GM18520 (cell line): ENCODE measurements at regions not wholly inside any gene's neighbourhood (a gene's known extent, or its start where the extent isn't known, plus 50 kb on each side); places are given as distances from the start of the nearest gene placed in this dataset.
"Not testable (repeated sequence)": the region's sequence is repeated elsewhere in the genome, so short reads cannot be mapped to it uniquely, and the experiment has no call there.

Experiments
- ATAC-seq: cut with Tn5 transposase; IDR thresholded peaks from one replicate; pipeline ENCODE4 v1.9.1; 2021; ENCODE audit not compliant: unreplicated experiment

DNA sequence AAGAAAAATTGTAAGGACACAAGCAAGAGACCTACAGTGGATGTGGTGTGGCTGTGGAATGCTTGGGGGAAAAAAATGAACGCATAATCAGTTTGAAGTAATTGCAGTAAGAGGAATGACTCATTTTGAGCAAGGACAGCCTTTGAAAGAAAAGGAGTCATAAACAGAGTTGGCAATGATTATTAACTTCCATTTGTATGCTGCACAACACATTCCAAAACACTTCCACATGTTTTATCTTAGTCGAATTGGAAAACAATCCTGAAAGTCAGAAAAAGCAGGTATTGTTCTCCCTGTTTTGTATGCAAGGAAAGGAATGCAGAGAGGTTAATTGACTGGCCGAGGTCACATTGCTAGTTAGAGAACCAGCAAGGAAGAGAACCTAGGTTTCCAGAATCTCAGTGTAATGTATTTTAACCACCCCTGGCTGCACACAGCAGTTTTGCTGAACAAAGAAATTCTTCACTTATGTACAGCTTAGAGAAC is 630.0 kb upstream of the MIR17HG start:
- ATAC-seq: no peak

DNA sequence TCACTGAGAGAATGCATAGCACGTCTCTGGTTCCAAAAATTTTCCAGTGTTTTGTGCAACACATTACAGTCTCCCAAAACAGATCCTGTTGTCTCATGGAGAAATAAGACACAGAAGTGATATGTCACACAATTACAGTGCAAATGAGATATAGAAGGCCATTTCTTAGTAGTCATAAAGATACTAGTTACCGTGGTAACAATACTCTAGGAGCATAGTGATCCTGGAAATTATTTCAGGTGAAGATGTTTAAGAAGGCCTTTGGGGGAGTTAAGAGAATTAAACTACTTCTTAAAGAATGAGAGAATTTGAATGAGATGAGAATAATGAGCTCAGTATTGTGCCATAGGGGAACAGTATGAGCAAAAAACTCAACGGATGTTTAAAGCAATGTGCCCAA is 628.0 kb upstream of the MIR17HG start:
- no peak for ATAC-seq

- ATAC-seq: no peak
Measured at GRCh38 chr13:90721937-90722336, 625.5 kb upstream of the MIR17HG start.

GRCh38 chr13:90723381-90723780 is 624.1 kb upstream of the MIR17HG start:
- no peak for ATAC-seq

DNA sequence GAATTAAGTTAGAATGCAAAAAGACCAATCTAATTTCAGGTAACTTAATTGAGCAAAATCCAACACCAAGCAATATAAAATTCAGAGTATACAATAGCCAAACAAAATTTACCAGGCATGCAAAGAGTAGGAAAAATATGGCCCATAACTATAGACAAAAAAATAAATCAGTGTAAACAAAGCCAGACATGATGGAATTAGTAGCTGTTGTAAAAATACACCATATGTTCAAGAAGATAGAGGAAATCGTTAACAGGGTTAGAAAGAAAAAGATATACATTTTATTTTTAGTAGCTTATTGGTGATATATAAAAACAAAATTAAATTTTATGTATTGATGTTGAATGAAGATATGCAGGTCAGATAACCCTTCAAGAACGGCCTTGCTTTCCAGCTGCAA is 621.1 kb upstream of the MIR17HG start:
- ATAC-seq: no peak

- no peak for ATAC-seq
Measured at GRCh38 chr13:90732049-90732448, 615.4 kb upstream of the MIR17HG start.

DNA sequence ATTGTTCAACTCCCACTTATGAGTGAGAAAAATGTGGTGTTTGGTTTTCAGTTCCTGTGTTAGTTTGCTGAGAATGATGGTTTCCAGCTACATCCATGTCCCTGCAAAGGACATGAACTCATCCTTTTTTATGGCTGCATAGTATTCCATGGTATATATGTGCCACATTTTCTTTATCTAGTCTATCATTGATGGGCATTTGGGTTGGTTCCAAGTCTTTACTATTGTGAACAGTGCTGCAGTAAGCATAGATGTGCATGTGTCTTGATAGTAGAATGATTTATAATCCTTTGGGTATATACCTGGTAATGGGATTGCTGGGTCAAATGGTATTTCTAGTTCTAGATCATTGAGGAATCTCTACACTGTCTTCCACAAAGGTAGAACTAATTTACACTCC is 613.0 kb upstream of the MIR17HG start:
- ATAC-seq: not testable (repeated sequence)

- ATAC-seq: no peak
Measured at GRCh38 chr13:90738881-90739280, 608.6 kb upstream of the MIR17HG start.

- no peak for ATAC-seq
Measured at GRCh38 chr13:90740099-90740498, 607.4 kb upstream of the MIR17HG start.

GRCh38 chr13:90742381-90742780 is 605.1 kb upstream of the MIR17HG start:
- ATAC-seq: no peak

DNA sequence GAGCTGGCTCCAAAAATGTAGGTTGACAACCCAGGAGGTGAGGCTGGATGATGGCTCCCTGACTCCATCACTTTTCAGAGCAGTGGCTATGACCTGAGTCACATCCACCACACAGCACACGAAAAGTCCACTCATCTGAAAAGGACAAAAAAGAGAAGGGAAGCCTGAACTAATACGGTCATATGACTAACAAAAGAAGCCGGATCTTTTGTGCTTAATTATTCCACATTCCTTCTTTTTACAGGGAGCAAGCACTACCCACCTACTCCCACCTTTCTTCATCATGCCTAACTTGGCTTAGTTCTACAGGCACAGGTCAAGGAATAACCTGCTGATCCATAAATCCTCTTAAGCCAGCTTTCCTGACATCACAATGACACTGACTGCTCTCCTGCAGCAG is 601.3 kb upstream of the MIR17HG start:
- ATAC-seq: no peak

- no peak for ATAC-seq
Measured at GRCh38 chr13:90750021-90750420, 597.5 kb upstream of the MIR17HG start.

- ATAC-seq: no peak
Measured at GRCh38 chr13:90751026-90751425, 596.5 kb upstream of the MIR17HG start.

DNA sequence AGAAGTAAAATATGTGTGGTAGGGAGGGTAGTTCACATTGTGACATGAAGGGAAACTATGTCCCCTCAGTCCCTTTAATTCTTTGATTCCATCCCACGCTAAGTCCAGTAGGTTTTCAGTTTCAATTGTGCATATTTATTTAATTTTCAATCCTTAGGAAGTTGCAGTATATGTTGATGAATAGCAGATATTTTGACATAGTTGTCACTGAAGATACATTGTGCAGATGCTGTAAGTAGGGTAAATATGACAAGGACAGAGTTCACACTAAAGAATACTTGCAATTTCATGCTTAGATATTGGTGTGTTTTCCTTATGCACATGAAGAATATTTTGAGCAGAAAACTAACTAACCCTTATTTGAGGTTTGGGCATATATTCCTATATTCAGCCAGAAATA is 595.4 kb upstream of the MIR17HG start:
- no peak for ATAC-seq

DNA sequence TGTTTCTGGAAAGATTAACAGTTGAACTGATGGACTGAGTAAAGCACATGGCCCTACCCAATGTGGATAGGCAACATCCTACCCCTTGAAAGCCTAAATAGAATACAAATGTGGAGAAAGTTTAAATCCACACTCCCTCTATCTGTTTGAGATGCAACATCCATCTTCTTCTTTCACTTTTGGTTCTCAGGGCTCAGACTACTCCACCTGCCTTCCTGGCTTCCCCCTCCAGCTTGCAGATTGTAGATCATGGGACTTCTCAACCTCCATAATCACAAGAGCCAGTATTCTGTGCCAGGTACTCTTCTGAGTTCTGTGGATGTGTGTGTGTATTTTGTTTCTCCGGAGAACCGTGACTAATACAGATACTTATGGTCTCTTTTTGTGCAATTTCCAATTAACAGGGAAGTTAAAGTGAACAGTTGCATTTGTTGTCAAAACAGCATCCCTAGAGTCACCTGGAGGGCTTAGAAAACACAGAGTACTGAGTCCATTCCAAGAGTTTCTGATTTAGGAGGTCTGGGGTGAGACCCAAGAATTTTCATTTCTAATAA is 590.3 kb upstream of the MIR17HG start:
- ATAC-seq: no peak

- ATAC-seq: no peak
Measured at GRCh38 chr13:90760639-90761038, 586.8 kb upstream of the MIR17HG start.

DNA sequence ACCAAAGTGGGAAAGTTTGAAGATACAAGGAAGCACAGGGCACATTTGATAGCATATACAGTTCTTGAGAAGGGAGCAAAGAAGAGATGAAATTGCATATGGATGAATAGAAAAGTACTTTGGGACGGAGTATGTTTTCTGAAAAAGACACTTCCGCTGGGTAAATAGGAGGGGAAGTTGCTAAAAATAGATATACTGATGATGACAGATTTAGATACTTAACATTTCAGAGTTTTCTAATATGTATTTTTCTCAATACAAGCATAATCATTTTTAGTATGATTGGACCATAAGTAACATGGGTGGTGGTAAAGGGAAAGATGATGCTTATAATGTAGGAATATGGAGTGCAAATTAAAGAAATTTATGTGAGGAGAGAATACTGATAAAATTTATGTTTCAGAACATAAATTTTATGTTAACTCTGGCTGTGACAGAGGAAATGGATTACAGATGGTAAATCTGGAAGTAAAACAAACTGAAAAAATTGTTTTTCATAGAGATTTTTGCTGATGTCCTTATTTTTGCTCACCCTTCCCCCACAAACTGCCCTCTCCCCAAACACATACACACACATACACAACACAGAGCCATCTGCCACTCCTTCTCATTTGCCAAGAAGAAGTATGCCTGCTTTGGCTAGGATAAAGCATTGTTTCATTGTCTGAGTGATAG is 583.9 kb upstream of the MIR17HG start:
- no peak for ATAC-seq

- ATAC-seq: no peak
Measured at GRCh38 chr13:90766386-90766902, 581.0 kb upstream of the MIR17HG start.

GRCh38 chr13:90768116-90768515 is 579.4 kb upstream of the MIR17HG start:
- no peak for ATAC-seq

GRCh38 chr13:90769387-90769786 is 578.1 kb upstream of the MIR17HG start:
- no peak for ATAC-seq

DNA sequence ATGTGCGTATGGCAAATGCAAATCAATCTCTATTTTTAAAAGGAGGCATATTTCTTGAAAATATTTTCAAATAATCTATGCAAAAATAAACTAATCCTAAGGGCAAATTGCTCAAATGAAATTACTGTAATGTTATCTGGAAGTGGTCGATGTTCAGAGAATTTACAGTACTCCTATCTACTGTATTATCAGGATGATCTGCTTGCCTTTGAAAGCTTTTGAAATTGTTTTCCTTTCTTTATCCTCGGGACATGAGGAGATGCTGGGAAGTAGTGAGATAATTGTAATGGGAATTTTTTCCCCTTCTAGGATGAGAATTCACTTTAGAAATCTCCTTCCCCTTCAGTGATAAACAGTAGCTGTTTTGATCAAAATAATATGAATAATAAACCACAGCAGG is 577.2 kb upstream of the MIR17HG start:
- no peak for ATAC-seq

DNA sequence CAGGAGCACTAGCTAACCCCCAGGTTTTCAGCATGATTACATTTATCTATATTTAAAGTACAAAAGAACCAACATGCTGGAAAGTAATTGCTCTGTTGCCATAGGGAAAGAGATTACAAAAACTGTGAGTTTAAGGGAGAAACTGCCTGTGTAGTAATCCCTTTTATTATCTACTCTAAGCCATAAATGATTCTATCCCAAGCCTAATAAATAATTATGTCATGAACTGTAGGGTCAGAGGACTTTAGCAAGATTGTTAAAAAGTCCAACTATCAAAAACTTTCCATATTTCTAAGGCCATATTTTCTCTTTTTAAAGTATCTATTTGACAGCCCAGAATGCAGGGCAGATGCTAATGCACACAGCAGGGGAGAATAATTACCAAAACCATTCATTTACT is 573.8 kb upstream of the MIR17HG start:
- ATAC-seq: no peak
